Adrenal gland (tissue), 5 donors: ENCODE measurements at regions not wholly inside any gene's neighbourhood (a gene's known extent, or its start where the extent isn't known, plus 50 kb on each side); places are given as distances from the start of the nearest gene placed in this dataset.

Experiments
- CTCF ChIP-seq, 6 experiments: fragments of 450-650 bp in 4 of 6; fragments of 200-600 bp in 2 of 6; sonication (generic) in 1 of 6; IDR thresholded peaks; 1 replicate in 5 of 6; 2 replicates in 1 of 6; pipeline versions ENCODE4 v1.5.1 to v1.8.0; 2016 to 2021; ENCODE audit warnings: antibody characterized with exemption in 6 of 6, mild to moderate bottlenecking in 2 of 6, moderate library complexity in 1 of 6
- POLR2A ChIP-seq, 2 donors: fragments of 450-650 bp; IDR thresholded peaks; one replicate each; pipeline ENCODE4 v1.6.1; 2017; ENCODE audit warnings: antibody characterized with exemption in 2 of 2, mild to moderate bottlenecking in 2 of 2, moderate library complexity in 1 of 2
- donor health status: DM: no; HTN: no; CAD: no.

DNA sequence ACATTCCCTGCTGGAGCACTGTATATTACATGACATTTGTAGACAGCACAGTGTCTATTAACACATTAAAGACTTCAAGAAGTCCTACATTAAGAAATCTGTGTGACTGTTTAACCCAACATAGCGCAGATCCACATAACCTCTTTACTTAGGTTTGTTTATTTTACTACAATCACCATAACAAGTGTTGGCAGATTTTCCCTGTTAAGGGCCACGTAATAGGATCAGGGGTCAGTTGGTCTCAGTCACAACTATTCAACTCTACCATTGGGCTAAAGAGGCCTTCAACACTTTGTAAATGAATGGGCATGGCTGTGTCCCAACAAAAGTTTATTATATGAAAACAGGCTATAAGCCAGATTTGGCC lies 51.3 kb upstream of the ADORA2B start:
- TF ChIP-seq POLR2A (IDR thresholded peaks at IDR 0.05) (no peak), CTCF (IDR thresholded peaks at IDR 0.05) (no peak)
